UCSD-AML1 (cell line): ENCODE measurements at regions not wholly inside any gene's neighbourhood (a gene's known extent, or its start where the extent isn't known, plus 50 kb on each side); places are given as distances from the start of the nearest gene placed in this dataset.
"Not testable (repeated sequence)": the region's sequence is repeated elsewhere in the genome, so short reads cannot be mapped to it uniquely, and the experiment has no call there.

Experiments
- DNase-seq: peaks from one replicate; lab custom pipeline; 2025; ENCODE audit not compliant: unreplicated experiment; lab: John Stamatoyannopoulos, UW

GRCh38 chr20:54788260-54788659 is 312.9 kb downstream of the DOK5 start:
- not testable (repeated sequence) for DNase-seq

GRCh38 chr20:54782758-54783157 is 307.4 kb downstream of the DOK5 start:
- DNase-seq, result not testable (repeated sequence)

- DNase-seq, result peak; percentile 35
These were observed 299.0 kb downstream of the DOK5 start for GRCh38 chr20:54774426-54774825.

- no peak for DNase-seq
These were observed 298.2 kb downstream of the DOK5 start for GRCh38 chr20:54773643-54774000.

GRCh38 chr20:54772893-54773642 is 297.7 kb downstream of the DOK5 start:
- DNase-seq, result no peak

- DNase-seq, result no peak
These were observed 291.1 kb downstream of the DOK5 start for GRCh38 chr20:54766483-54766882.

- DNase-seq, result no peak
These were observed 288.0 kb downstream of the DOK5 start for GRCh38 chr20:54763366-54763765.

GRCh38 chr20:54759589-54759988 is 284.2 kb downstream of the DOK5 start:
- no peak for DNase-seq

- no peak for DNase-seq
These were observed 271.4 kb downstream of the DOK5 start for GRCh38 chr20:54746796-54747195.

- DNase-seq, result no peak
These were observed 270.4 kb downstream of the DOK5 start for GRCh38 chr20:54745780-54746179.

- no peak for DNase-seq
These were observed 268.7 kb downstream of the DOK5 start for GRCh38 chr20:54744097-54744496.

- DNase-seq, result no peak
These were observed 266.8 kb downstream of the DOK5 start for GRCh38 chr20:54742193-54742592.

- no peak for DNase-seq
These were observed 261.0 kb downstream of the DOK5 start for GRCh38 chr20:54736421-54736820.

- DNase-seq, result no peak
These were observed 258.3 kb downstream of the DOK5 start for GRCh38 chr20:54733687-54734086.

GRCh38 chr20:54727490-54727889 is 252.1 kb downstream of the DOK5 start:
- DNase-seq, result no peak

- DNase-seq, result no peak
These were observed 251.4 kb downstream of the DOK5 start for GRCh38 chr20:54726687-54727300.

- DNase-seq, result not testable (repeated sequence)
These were observed 249.9 kb downstream of the DOK5 start for GRCh38 chr20:54725266-54725665.

- no peak for DNase-seq
These were observed 248.3 kb downstream of the DOK5 start for GRCh38 chr20:54723723-54724122.

GRCh38 chr20:54717983-54718382 is 242.6 kb downstream of the DOK5 start:
- DNase-seq, result no peak

- no peak for DNase-seq
These were observed 241.4 kb downstream of the DOK5 start for GRCh38 chr20:54716790-54717189.

GRCh38 chr20:54716174-54716747 is 240.9 kb downstream of the DOK5 start:
- no peak for DNase-seq

GRCh38 chr20:54714817-54715216 is 239.4 kb downstream of the DOK5 start:
- DNase-seq, result no peak
